ENCODE measurements at regions not wholly inside any gene's neighbourhood (a gene's known extent, or its start where the extent isn't known, plus 50 kb on each side); places are given as distances from the start of the nearest gene placed in this dataset.
A peak's percentile ranks its signal among the peaks of the same experiment; 100 is the strongest.

GRCh38 chr14:99006276-99006675 is 265.7 kb downstream of the BCL11B start:
- no peak overlapping the region for H3K27ac ChIP-seq (ENCODE audit: low read depth in 2 of 2, low read length in 2 of 2)
- no peaks in the 10 kb centered on the region for H3K4me1 ChIP-seq (ENCODE audit: control insufficient read depth in 2 of 3, insufficient read depth in 2 of 3, low read depth in 1 of 3, low read length in 3 of 3)
- peaks cover 0 to 2% (median 0%) of the 10 kb centered on the region in 3 donors for H3K9me3 ChIP-seq (ENCODE audit: control insufficient read depth in 2 of 3, insufficient read depth in 1 of 3, low read length in 3 of 3)
- no peaks in the 10 kb centered on the region for H3K27me3 ChIP-seq (ENCODE audit: control insufficient read depth, insufficient read depth, low read length)
- no peaks in the 10 kb centered on the region for H3K36me3 ChIP-seq (ENCODE audit: control insufficient read depth in 2 of 3, insufficient read depth in 3 of 3, low read length in 3 of 3)
- H3K4me3 ChIP-seq (ENCODE audit: low read length in 3 of 3): no peak overlapping the region
- FAIRE-seq: no peak
- no peak overlapping the region for H3K9ac ChIP-seq (ENCODE audit: low read length in 3 of 3)
- no peak for TF ChIP-seq CTCF (IDR thresholded peaks at IDR 0.05; ENCODE audit: borderline replicate concordance, extremely low read depth, insufficient read depth)
- intact Hi-C loops (cut with DNase I): no loop called here
- DNase-seq: peak in 1 of 5 donors; percentile 11

- intact Hi-C loops (cut with DNase I): no loop called here
- no peak for TF ChIP-seq CTCF (IDR thresholded peaks at IDR 0.05; ENCODE audit: borderline replicate concordance, extremely low read depth, insufficient read depth)
- no peaks in the 10 kb centered on the region for H3K36me3 ChIP-seq (ENCODE audit: control insufficient read depth in 2 of 3, insufficient read depth in 3 of 3, low read length in 3 of 3)
- H3K4me3 ChIP-seq (ENCODE audit: low read length in 3 of 3): no peak overlapping the region
- DNase-seq (peak in 1 of 5 donors; percentile 9), FAIRE-seq (no peak)
- no peak overlapping the region for H3K27ac ChIP-seq (ENCODE audit: low read depth in 2 of 2, low read length in 2 of 2)
- no peaks in the 10 kb centered on the region for H3K27me3 ChIP-seq (ENCODE audit: control insufficient read depth, insufficient read depth, low read length)
- peaks cover 0 to 2% (median 0%) of the 10 kb centered on the region in 3 donors for H3K9me3 ChIP-seq (ENCODE audit: control insufficient read depth in 2 of 3, insufficient read depth in 1 of 3, low read length in 3 of 3)
- H3K4me1 ChIP-seq (ENCODE audit: control insufficient read depth in 2 of 3, insufficient read depth in 2 of 3, low read depth in 1 of 3, low read length in 3 of 3): no peaks in the 10 kb centered on the region
- no peak overlapping the region for H3K9ac ChIP-seq (ENCODE audit: low read length in 3 of 3)
Observed at GRCh38 chr14:99007795-99008194, 264.2 kb downstream of the BCL11B start.

GRCh38 chr14:99009871-99010270 is 262.1 kb downstream of the BCL11B start:
- FAIRE-seq (no peak), DNase-seq (peak in 1 of 5 donors; percentile 5)
- Histone ChIP-seq H3K4me1 (ENCODE audit: control insufficient read depth in 2 of 3, insufficient read depth in 2 of 3, low read depth in 1 of 3, low read length in 3 of 3) (no peaks in the 10 kb centered on the region), H3K4me3 (ENCODE audit: low read length in 3 of 3) (no peak overlapping the region), H3K9me3 (ENCODE audit: control insufficient read depth in 2 of 3, insufficient read depth in 1 of 3, low read length in 3 of 3) (peaks cover 0 to 2% (median 0%) of the 10 kb centered on the region in 3 donors), H3K9ac (ENCODE audit: low read length in 3 of 3) (no peak overlapping the region), H3K27ac (ENCODE audit: low read depth in 2 of 2, low read length in 2 of 2) (no peak overlapping the region), H3K27me3 (ENCODE audit: control insufficient read depth, insufficient read depth, low read length) (no peaks in the 10 kb centered on the region), H3K36me3 (ENCODE audit: control insufficient read depth in 2 of 3, insufficient read depth in 3 of 3, low read length in 3 of 3) (no peaks in the 10 kb centered on the region)
- intact Hi-C loops (cut with DNase I): no loop called here
- no peak for TF ChIP-seq CTCF (IDR thresholded peaks at IDR 0.05; ENCODE audit: borderline replicate concordance, extremely low read depth, insufficient read depth)

- H3K36me3 ChIP-seq (ENCODE audit: control insufficient read depth in 2 of 3, insufficient read depth in 3 of 3, low read length in 3 of 3): no peaks in the 10 kb centered on the region
- intact Hi-C loops (cut with DNase I): no loop called here
- no peak overlapping the region for H3K27ac ChIP-seq (ENCODE audit: low read depth in 2 of 2, low read length in 2 of 2)
- no peak overlapping the region for H3K9ac ChIP-seq (ENCODE audit: low read length in 3 of 3)
- H3K27me3 ChIP-seq (ENCODE audit: control insufficient read depth, insufficient read depth, low read length): no peaks in the 10 kb centered on the region
- FAIRE-seq (no peak), DNase-seq (peak in 1 of 5 donors; percentile 7)
- no peak overlapping the region for H3K4me3 ChIP-seq (ENCODE audit: low read length in 3 of 3)
- TF ChIP-seq CTCF (IDR thresholded peaks at IDR 0.05; ENCODE audit: borderline replicate concordance, extremely low read depth, insufficient read depth): no peak
- H3K4me1 ChIP-seq (ENCODE audit: control insufficient read depth in 2 of 3, insufficient read depth in 2 of 3, low read depth in 1 of 3, low read length in 3 of 3): no peaks in the 10 kb centered on the region
- peaks cover 0 to 2% (median 0%) of the 10 kb centered on the region in 3 donors for H3K9me3 ChIP-seq (ENCODE audit: control insufficient read depth in 2 of 3, insufficient read depth in 1 of 3, low read length in 3 of 3)
Observed at GRCh38 chr14:99011385-99011784, 260.6 kb downstream of the BCL11B start.

All from kidney (tissue), 13 donors.